Uterus (tissue), 3 donors: ENCODE measurements at regions not wholly inside any gene's neighbourhood (a gene's known extent, or its start where the extent isn't known, plus 50 kb on each side); places are given as distances from the start of the nearest gene placed in this dataset.

Experiments
- DNase-seq, 2 donors: peaks; one replicate each; pipeline ENCODE4 v3.0.0-alpha.2; 2019 to 2020
- H3K27ac ChIP-seq, 2 donors: fragments of 200-600 bp; sonication (generic); 1 replicate in 1 of 2; 2 replicates in 1 of 2; pipeline ENCODE4 v1.5.1; 2016 to 2018
- H3K27me3 ChIP-seq, 2 donors: fragments of 200-600 bp; sonication (generic); one replicate each; pipeline ENCODE4 v1.5.1; 2018 to 2019; ENCODE audit warnings: control low read depth in 1 of 2
- H3K36me3 ChIP-seq, 2 donors: fragments of 200-600 bp; sonication (generic); one replicate each; pipeline ENCODE4 v1.5.1; 2019; ENCODE audit warnings: control low read depth in 1 of 2
- H3K4me1 ChIP-seq, 2 donors: fragments of 200-600 bp; sonication (generic); one replicate each; pipeline ENCODE4 v1.5.1; 2018 to 2019; ENCODE audit warnings: control low read depth in 1 of 2
- H3K4me3 ChIP-seq, 2 donors: fragments of 200-600 bp; sonication (generic); 1 replicate in 1 of 2; 2 replicates in 1 of 2; pipeline ENCODE4 v1.5.1; 2018 to 2019; ENCODE audit warnings: mild to moderate bottlenecking in 1 of 2
- H3K9me3 ChIP-seq, 2 donors: fragments of 200-600 bp; sonication (generic); one replicate each; pipeline ENCODE4 v1.5.1; 2019; ENCODE audit warnings: control low read depth in 1 of 2
- POLR2A ChIP-seq, 2 donors: fragments of 450-650 bp; IDR thresholded peaks; one replicate each; pipeline ENCODE4 v1.6.1; 2016; ENCODE audit warnings: antibody characterized with exemption in 2 of 2, mild to moderate bottlenecking in 1 of 2, moderate library complexity in 1 of 2
- intact Hi-C: fragments of 100-400 bp; cut with DNase I; formaldehyde crosslinking; loops from one replicate; pipeline ENCODE4 v1.15.1; 2023; ENCODE audit warnings: low total_unique reads
- TF ChIP-seq, protein P1 (sequence below), 4 experiments: fragments of 200-600 bp in 2 of 4; fragments of 450-650 bp in 2 of 4; sonication (generic) in 2 of 4; IDR thresholded peaks; one replicate each; pipeline ENCODE4 v1.5.1; 2016 to 2019; ENCODE audit warnings: antibody characterized with exemption in 4 of 4, mild to moderate bottlenecking in 2 of 4, moderate library complexity in 1 of 4
- donor health status: DM: yes; HTN: yes; CAD: no.

DNA sequence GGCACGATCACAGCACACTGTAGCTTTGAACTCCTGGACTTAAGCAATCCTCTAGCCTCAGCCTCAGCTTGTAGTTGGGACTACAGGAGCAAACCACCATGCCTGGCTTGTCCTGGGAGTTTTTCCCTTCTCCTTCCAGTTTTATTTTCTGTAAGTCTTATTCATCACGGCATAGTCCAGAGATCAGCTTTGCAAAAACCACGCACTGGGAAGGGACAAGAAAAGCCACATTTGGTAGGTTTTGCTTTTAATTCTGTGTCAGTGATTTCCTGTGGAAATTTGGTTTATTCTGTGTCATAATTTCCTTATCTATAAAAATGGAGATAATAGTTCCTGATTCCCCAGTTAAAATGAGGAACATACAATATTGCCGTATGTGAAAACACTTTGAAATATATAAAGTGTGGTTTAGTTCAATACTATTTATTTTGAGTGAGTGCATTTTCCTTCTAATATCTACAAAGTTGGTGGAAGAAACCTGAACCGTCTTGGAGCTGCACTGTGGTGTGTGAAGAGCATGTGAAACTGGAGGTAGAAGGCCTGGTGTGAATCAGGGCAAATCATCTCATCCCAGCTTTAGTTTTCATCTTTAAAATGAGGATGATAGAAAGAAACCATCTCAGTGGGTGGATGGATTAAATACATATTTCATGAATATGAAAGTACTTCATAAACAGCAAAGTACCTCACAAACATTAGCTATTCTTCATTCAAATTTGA lies 92.8 kb upstream of the ELL2 start:
- Histone ChIP-seq H3K9me3 (no peaks in the 10 kb centered on the region), H3K36me3 (no peaks in the 10 kb centered on the region), H3K27ac (no peak overlapping the region), H3K4me3 (no peak overlapping the region), H3K27me3 (no peaks in the 10 kb centered on the region), H3K4me1 (no peaks in the 10 kb centered on the region)
- no peak for DNase-seq
- no peak for TF ChIP-seq POLR2A (IDR thresholded peaks at IDR 0.05)
- TF ChIP-seq, protein P1, sequence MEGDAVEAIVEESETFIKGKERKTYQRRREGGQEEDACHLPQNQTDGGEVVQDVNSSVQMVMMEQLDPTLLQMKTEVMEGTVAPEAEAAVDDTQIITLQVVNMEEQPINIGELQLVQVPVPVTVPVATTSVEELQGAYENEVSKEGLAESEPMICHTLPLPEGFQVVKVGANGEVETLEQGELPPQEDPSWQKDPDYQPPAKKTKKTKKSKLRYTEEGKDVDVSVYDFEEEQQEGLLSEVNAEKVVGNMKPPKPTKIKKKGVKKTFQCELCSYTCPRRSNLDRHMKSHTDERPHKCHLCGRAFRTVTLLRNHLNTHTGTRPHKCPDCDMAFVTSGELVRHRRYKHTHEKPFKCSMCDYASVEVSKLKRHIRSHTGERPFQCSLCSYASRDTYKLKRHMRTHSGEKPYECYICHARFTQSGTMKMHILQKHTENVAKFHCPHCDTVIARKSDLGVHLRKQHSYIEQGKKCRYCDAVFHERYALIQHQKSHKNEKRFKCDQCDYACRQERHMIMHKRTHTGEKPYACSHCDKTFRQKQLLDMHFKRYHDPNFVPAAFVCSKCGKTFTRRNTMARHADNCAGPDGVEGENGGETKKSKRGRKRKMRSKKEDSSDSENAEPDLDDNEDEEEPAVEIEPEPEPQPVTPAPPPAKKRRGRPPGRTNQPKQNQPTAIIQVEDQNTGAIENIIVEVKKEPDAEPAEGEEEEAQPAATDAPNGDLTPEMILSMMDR (IDR thresholded peaks at IDR 0.05) = no peak
- intact Hi-C loops = no loop called here

DNA sequence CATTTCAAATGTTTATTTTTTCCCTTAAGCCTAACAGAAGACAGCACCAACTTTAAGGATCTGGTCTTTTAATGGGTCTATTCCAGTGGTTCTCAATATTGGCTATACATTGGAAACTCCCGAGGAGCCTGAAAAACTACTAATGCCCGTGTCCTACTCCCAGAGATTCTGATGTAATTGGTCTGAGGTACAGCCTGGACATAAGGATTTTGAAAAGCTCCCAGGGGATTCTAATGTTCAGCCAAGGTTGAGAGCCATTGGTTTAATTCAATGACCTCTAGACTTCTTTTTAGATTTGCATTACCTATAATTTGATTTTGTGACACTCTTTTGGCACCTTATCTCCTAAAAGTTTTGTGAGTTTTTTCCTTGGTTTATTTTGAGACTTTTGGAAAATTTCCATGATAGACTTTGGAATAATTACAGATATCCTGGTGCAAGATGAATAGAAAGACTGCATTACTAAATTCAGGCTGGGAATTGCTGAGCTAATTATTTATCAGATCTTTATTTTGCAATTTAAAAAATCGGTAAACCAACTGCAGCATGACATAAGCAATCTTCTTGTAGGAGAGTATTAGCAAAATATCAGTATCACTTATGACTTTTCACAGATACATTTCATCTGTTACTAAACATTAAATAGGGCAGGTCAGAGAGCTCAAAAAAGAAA lies 91.5 kb upstream of the ELL2 start:
- Histone ChIP-seq H3K27ac (no peak overlapping the region), H3K4me1 (no peaks in the 10 kb centered on the region), H3K4me3 (no peak overlapping the region), H3K9me3 (no peaks in the 10 kb centered on the region), H3K36me3 (no peaks in the 10 kb centered on the region), H3K27me3 (no peaks in the 10 kb centered on the region)
- DNase-seq = no peak
- TF ChIP-seq, protein P1 (IDR thresholded peaks at IDR 0.05) = no peak
- no peak for TF ChIP-seq POLR2A (IDR thresholded peaks at IDR 0.05)
- intact Hi-C loops = no loop called here

DNA sequence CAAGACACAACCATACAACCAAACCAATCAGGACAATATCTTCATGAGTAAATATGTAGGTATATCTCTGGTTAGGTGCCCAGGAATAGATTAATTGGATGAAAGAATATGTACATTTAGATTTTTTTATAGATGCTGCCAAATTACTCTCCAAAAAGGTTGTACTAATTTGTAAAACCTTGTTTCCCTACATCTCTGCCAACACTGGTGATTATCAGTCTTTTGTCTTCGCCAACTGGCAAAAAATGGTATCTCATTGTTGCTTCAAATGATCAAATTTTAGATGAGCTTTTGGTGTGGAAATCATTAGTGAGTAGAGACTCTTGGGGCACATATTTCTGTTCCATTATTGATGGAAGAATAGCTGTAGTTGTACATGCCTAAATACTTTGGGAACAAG lies 90.7 kb upstream of the ELL2 start:
- Histone ChIP-seq H3K4me1 (no peaks in the 10 kb centered on the region), H3K27ac (no peak overlapping the region), H3K36me3 (no peaks in the 10 kb centered on the region), H3K27me3 (no peaks in the 10 kb centered on the region), H3K4me3 (no peak overlapping the region), H3K9me3 (no peaks in the 10 kb centered on the region)
- no peak for DNase-seq
- no peak for TF ChIP-seq POLR2A (IDR thresholded peaks at IDR 0.05)
- TF ChIP-seq, protein P1 (IDR thresholded peaks at IDR 0.05) = no peak
- intact Hi-C loops = no loop called here

DNA sequence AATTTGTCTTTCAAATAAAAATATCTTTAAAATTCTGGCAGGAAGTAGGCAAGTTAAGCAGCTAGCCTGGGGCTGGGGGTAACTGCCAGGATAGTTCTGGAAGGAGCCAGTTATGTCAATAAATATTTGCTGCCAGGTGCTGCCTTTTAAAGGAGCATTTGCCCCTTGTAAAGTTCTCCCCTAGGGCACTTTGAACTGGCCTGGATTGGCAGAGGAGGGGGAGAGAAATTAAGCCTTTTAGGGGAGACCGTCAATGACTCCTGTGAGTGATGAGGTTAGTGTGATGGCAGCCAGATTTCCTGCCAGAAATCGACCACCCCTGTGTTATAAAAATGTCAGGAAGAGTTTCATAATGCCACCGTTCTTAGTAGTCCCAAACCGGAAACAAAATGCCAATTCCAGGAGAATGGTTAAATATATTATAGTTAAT lies 89.8 kb upstream of the ELL2 start:
- Histone ChIP-seq H3K4me1 (no peaks in the 10 kb centered on the region), H3K27ac (no peak overlapping the region), H3K36me3 (no peaks in the 10 kb centered on the region), H3K27me3 (no peaks in the 10 kb centered on the region), H3K9me3 (no peaks in the 10 kb centered on the region), H3K4me3 (no peak overlapping the region)
- TF ChIP-seq, protein P1 (IDR thresholded peaks at IDR 0.05) = no peak
- TF ChIP-seq POLR2A (IDR thresholded peaks at IDR 0.05) = no peak
- intact Hi-C loops = no loop called here
- DNase-seq = no peak

DNA sequence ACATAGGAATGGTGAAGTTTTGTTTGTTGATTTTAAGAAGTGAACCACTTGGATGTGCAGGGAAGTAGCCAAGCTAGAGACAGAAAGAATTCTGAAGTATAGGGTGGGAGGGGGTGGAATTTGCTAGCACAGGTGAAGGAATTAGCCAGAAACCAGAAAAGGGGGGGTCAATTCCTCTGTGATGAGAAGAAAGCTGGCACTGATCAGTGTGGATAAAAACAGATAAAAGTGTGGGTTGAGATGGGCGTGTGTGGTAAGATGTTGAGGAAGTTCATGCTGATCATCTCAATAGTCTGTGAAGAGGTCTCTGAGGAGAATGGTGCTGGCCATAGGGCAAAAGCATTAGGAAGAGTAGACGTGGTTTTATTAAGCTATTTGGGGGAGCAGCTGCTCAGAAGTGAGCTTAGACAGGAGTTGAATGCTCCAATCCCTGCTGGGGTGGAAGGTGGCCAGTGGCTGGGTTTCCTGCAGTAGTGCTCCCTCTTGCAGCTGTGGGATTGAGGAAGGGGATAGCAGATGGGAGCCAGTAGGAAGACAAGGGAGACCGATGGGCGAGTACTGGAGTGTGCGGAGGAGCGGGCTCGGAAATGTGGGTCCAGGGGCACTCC lies 88.7 kb upstream of the ELL2 start:
- no peak for TF ChIP-seq POLR2A (IDR thresholded peaks at IDR 0.05)
- TF ChIP-seq, protein P1 (IDR thresholded peaks at IDR 0.05) = no peak
- no peaks in the 10 kb centered on the region for H3K9me3 ChIP-seq
- no peaks in the 10 kb centered on the region for H3K36me3 ChIP-seq
- no peaks in the 10 kb centered on the region for H3K27me3 ChIP-seq
- no peak overlapping the region for H3K27ac ChIP-seq
- no peak for DNase-seq
- no peak overlapping the region for H3K4me3 ChIP-seq
- H3K4me1 ChIP-seq = no peaks in the 10 kb centered on the region
- intact Hi-C loops = no loop called here
